BE2C (cell line): ENCODE measurements at regions not wholly inside any gene's neighbourhood (a gene's known extent, or its start where the extent isn't known, plus 50 kb on each side); places are given as distances from the start of the nearest gene placed in this dataset.

Experiments used
- DNase-seq: peaks from one replicate; pipeline ENCODE4 v3.0.0-alpha.2; 2020
- H3K27me3 ChIP-seq: fragments of 250-450 bp; sonication (Bioruptor Pico); 2 replicates; pipeline ENCODE4 v1.5.1; 2020; ENCODE audit warnings: mild to moderate bottlenecking
- H3K36me3 ChIP-seq: fragments of 250-450 bp; sonication (Bioruptor Pico); 2 replicates; pipeline ENCODE4 v1.5.1; 2020; ENCODE audit warnings: mild to moderate bottlenecking
- H3K4me1 ChIP-seq: fragments of 250-450 bp; sonication (Bioruptor Pico); 2 replicates; pipeline ENCODE4 v1.5.1; 2020
- H3K4me3 ChIP-seq: 2 replicates; pipeline ENCODE4 v1.5.1; 2011; ENCODE audit warnings: low read depth, low read length
- H3K9me3 ChIP-seq: fragments of 250-450 bp; sonication (Bioruptor Pico); 2 replicates; pipeline ENCODE4 v1.5.1; 2020
- TF ChIP-seq, protein P1 (sequence below): IDR thresholded peaks from 2 replicates; pipeline ENCODE4 v1.5.1; 2012; ENCODE audit warnings: mild to moderate bottlenecking, low read depth, low read length

DNA sequence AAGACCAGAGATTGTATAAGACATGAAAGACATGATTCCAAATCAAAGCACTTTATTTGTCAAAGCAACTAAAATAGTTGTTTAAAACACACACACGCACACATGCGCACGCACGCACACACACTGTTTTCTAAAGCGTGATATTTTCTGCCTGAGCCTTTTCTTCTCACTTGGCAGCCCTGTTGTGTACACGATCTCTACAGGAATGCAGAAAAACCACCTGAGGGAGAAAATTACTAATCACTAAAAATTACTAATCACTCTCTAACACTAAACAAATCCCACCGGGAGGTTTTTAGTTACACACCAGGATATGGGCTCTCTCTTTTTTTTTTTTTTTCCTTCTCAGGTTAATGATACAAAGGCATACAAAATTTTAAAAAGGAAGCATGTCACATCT, 160.1 kb upstream of the ATP11B start:
- Histone ChIP-seq H3K27me3 (no peaks in the 10 kb centered on the region; the same call in 1 of the 2 replicates), H3K4me3 (no peak overlapping the region), H3K4me1 (no peaks in the 10 kb centered on the region), H3K36me3 (no peaks in the 10 kb centered on the region), H3K9me3 (no peaks in the 10 kb centered on the region)
- TF ChIP-seq, protein P1, sequence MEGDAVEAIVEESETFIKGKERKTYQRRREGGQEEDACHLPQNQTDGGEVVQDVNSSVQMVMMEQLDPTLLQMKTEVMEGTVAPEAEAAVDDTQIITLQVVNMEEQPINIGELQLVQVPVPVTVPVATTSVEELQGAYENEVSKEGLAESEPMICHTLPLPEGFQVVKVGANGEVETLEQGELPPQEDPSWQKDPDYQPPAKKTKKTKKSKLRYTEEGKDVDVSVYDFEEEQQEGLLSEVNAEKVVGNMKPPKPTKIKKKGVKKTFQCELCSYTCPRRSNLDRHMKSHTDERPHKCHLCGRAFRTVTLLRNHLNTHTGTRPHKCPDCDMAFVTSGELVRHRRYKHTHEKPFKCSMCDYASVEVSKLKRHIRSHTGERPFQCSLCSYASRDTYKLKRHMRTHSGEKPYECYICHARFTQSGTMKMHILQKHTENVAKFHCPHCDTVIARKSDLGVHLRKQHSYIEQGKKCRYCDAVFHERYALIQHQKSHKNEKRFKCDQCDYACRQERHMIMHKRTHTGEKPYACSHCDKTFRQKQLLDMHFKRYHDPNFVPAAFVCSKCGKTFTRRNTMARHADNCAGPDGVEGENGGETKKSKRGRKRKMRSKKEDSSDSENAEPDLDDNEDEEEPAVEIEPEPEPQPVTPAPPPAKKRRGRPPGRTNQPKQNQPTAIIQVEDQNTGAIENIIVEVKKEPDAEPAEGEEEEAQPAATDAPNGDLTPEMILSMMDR: no peak
- no peak for DNase-seq

DNA sequence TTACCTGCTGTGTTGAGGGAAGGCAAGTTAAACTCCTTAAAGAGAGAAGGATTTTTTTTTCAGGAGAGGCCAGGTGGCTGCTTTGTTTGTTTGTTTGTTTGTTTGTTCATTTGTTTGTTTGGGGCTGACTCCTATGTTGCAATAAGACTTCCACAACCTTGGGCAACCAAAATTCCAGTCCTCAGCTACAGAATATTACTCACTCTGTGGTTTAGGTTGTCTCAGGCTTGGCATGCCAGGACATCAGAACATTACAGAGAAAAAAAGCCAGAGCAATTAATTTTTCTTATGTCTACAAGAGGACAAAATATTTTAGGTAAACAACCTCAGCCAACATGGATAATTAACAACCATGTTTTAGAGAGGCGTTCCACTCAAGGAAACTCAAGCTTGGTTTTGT, 156.7 kb upstream of the ATP11B start:
- DNase-seq: no peak
- TF ChIP-seq, protein P1: no peak
- H3K4me3 ChIP-seq: no peak overlapping the region

DNA sequence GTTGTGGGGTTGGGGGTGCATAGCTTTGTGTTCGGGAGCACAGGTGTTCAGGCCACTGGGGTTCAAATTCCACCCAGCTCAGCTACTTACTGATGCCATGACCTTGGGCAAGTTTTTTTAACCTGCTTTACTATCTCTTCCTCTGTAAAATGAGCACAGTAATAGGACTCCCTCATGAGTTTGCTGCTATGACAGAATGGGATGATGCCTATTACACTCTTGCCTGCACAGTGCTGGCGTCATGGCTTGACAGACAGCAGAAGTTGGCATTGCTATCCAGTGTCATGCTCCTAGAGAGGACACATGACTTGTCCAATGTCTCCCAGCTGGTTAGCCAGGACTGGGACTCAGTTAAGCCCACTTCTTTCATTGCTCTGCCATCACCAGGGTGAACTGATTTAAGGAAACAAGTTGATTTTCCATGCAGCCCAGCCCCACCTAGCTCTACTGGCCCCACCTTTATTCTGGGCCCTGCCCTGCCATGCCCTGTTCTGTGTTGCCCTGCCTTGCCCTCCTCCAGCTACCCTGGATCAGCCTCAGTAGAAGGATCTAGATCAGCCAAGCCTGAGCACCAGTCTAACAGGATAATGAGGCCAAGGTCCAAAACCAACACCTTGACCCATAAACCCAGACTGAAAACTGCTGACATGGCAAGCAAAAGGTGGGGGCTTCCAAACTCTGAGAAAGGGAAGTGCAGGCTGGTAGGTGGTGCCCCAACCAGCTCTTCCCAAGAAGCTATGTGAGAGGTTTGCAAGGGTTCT, 155.8 kb upstream of the ATP11B start:
- no peak overlapping the region for H3K4me3 ChIP-seq
- H3K4me1 ChIP-seq: no peaks in the 10 kb centered on the region
- no peaks in the 10 kb centered on the region for H3K36me3 ChIP-seq
- H3K9me3 ChIP-seq: no peaks in the 10 kb centered on the region
- no peaks in the 10 kb centered on the region; the same call in none of the 2 replicates for H3K27me3 ChIP-seq
- TF ChIP-seq, protein P1: no peak
- no peak for DNase-seq

More for the DNA sequence above, 156.7 kb upstream of the ATP11B start:
- no peaks in the 10 kb centered on the region for H3K9me3 ChIP-seq
- H3K27me3 ChIP-seq: no peaks in the 10 kb centered on the region; the same call in none of the 2 replicates
- no peaks in the 10 kb centered on the region for H3K4me1 ChIP-seq
- H3K36me3 ChIP-seq: no peaks in the 10 kb centered on the region

DNA sequence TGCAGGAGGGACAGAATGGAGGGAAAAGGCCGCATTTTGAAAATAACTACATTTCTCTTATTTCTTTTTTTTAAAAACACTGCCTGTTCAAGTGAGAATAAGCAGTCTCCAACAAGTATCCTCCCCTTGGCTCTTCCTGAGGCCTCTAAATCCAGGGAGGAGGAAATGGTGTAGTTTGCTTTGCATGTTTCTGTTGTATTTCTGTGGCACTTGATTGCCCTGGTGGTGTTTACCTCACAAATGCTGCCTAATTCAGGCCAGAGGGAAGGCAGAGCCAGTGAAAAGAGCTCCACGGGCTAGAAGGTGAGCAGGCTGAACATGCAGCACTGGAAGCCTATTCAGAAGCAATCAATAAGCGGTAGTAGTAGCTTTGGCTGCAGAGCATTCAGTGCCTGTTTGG, 149.3 kb upstream of the ATP11B start:
- no peak for DNase-seq
- Histone ChIP-seq H3K4me3 (no peak overlapping the region), H3K4me1 (no peaks in the 10 kb centered on the region), H3K9me3 (no peaks in the 10 kb centered on the region), H3K36me3 (no peaks in the 10 kb centered on the region), H3K27me3 (no peaks in the 10 kb centered on the region; the same call in 1 of the 2 replicates)
- TF ChIP-seq, protein P1: no peak

DNA sequence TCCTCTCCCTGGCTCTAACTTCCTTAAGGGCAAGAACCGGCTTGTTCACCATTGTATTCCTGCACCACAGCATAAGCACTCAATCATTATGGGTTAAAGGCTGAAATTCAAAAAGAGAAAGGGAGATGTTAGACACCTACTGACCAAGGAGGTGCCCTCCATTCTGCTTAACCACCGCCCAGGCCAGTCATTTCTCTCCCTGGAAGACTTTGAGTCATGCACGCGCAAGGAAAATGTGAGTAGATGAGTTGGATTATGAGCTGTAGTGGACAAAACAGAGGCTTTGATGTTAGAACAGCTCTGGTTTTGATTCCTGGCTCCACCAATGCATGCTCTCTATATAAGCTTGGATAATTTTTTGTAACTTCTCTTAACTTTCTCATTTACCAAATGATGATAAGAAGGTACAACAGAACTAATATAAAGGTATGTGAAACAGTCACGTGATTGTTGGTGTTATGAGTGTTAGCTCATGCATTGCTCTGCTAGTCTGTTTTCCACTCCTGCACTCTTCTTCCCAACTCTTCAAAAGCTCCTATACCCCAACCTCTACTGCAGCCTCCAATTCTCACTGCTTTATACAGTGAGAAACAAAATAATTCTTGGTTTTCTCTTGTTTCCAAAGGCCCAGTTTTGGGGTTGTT, 148.4 kb upstream of the ATP11B start:
- TF ChIP-seq, protein P1: no peak
- no peak for DNase-seq
- no peaks in the 10 kb centered on the region for H3K9me3 ChIP-seq

More for the DNA sequence above, 148.4 kb upstream of the ATP11B start:
- H3K27me3 ChIP-seq: no peaks in the 10 kb centered on the region; the same call in 1 of the 2 replicates
- no peaks in the 10 kb centered on the region for H3K36me3 ChIP-seq
- no peak overlapping the region for H3K4me3 ChIP-seq
- no peaks in the 10 kb centered on the region for H3K4me1 ChIP-seq
